Hippocampal formation (tissue), 2 donors: ENCODE measurements at regions not wholly inside any gene's neighbourhood (a gene's known extent, or its start where the extent isn't known, plus 50 kb on each side); places are given as distances from the start of the nearest gene placed in this dataset.
"Not testable (repeated sequence)": the region's sequence is repeated elsewhere in the genome, so short reads cannot be mapped to it uniquely, and the experiment has no call there.

ENCODE experiments used
- DNase-seq, 2 donors: peaks; one replicate each; lab custom pipeline; 2025; lab: John Stamatoyannopoulos, UW

- not testable (repeated sequence) for DNase-seq
Observed at GRCh38 chr2:37758141-37758601, 86.7 kb upstream of the CDC42EP3 start.

DNA sequence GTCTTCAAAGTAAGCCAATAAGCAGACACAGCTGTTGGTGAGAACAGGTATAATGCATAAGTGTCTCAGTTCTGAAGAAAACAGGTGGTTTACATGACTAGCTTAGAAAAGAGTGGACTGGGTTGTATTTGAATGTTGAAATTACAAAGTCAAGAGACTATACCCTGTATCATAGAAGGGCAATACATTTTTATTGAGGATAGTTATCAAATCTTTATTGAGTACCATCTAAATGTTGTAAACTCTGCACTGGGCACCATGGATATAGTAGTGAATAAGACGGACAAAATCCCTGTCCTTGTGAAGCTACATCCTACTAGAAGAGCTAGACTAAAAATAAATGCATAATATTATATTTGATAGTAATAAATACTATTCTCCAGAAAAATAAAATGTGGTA lies 88.5 kb upstream of the CDC42EP3 start:
- DNase-seq: not testable (repeated sequence)

- DNase-seq: no peak
Observed at GRCh38 chr2:37760471-37760870, 89.0 kb upstream of the CDC42EP3 start.

DNA sequence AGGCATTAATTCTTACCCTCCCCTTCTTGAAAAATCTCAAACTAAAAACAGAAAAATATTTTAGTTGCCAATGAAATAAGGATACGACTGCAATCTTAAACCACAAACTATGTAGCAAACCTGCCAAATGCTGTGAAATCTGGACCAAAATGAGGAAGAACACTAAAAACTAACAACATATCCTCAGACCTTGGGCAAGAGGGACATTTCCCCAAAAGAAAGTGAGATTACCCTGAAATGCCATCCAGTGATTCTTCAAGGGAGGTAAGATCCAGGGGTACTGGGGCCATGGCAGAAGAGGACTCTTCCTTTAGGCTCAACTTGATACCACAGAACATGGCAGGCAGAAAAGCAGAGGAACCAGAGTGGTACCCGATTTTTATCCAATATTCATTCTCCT lies 90.8 kb upstream of the CDC42EP3 start:
- not testable (repeated sequence) for DNase-seq

DNA sequence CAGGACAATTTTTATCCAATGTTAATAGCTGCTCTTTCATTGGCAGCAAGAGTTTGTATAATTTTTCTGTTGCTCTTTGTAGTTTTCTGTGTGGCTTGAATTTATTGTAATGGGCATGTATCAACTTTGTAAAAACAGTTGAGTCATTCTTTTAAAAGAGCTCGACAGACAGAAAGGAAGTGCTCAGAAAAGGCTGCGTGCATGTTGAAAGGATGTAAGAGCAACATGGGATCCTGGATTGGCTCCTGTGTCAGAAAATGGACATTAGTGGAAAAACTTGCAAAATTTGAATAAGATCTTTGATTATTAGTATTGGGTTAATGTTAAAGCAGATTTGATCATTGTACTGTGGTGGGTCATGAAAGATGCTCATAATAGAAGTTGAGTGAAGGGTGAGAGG lies 93.3 kb upstream of the CDC42EP3 start:
- no peak for DNase-seq

GRCh38 chr2:37766106-37766505 lies 94.7 kb upstream of the CDC42EP3 start:
- no peak for DNase-seq

GRCh38 chr2:37767046-37767445 lies 95.6 kb upstream of the CDC42EP3 start:
- DNase-seq: no peak

GRCh38 chr2:37767959-37768925 lies 96.8 kb upstream of the CDC42EP3 start:
- DNase-seq: no peak

- no peak for DNase-seq
Observed at GRCh38 chr2:37769551-37769950, 98.1 kb upstream of the CDC42EP3 start.

- no peak for DNase-seq
Observed at GRCh38 chr2:37770797-37771196, 99.4 kb upstream of the CDC42EP3 start.

DNA sequence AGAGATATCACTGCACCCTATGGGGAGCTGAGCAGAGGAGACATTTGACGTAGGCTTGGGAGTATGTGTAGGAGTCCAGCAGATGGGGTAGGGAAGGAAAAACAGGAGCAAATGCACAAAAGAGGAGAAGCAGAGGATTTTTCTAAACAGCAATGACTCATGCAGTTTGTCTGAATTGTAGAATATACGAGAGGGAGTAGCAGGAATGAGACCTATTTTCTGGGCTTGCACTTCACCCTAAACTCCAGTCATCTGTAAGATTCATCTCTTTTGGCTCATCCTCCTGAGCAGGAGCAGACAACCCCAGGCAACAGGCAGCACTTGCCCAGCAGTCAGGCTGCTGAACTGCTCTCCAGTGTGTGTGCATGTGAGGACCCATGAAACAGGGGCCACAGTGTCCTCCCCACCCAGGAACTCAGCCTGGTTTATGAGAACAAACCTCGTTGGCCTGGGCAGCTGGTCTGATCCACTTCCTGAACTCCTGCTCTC lies 100.2 kb upstream of the CDC42EP3 start:
- DNase-seq: no peak

DNA sequence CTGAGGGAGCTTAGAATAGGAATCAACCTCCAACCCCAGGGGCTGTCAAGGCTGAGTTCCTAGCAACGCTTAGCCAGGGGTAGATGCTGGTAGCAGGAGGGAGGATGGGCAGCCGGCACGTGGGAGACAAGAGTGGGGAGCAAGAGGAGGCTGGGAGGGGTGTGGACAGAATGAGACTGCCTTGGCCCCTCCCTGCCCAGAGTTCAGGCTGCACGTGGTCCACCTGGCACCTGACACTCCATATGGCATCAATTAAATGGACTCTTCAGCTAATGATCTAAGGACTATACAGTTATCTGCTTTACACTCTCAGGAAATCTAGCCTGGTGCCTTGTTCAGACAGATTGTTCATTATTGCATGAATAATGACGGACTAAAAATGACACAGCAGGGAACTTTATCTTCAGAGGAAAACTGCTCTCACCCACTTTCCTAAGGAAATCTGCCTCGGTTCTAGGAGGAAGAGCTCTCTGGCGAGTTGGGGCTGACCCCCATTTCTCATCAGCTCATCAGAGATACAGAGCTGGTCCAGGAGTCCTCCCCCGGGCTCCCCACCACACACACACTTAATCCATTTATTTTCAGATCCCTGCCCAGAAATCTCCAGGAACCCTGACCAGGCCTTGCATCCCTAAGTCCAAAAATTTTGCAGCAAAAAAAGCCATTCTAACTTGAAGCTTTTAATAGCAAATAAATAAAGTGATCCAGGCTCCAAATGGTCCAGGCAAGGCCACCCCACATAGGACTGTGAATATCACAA lies 102.1 kb upstream of the CDC42EP3 start:
- no peak for DNase-seq

GRCh38 chr2:37774171-37774944 lies 102.9 kb upstream of the CDC42EP3 start:
- DNase-seq: not testable (repeated sequence)

GRCh38 chr2:37774976-37775907 lies 103.8 kb upstream of the CDC42EP3 start:
- no peak for DNase-seq

DNA sequence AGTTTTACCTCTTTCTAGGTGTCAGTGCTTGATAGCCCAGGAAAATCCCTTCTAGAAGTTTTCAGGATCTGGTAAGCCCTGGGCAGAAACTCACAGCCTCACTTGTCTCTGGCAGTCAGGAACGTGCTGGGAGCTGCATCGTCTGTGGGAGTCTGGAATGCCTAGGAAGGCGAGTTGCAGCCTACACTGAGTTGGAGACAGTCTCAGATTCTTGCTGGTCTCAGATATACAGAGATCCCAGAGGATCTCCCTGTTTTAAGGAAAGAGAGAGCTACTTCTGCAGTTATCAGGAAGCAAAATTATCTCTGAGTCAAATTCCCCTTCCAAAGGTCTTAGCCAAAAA lies 104.4 kb upstream of the CDC42EP3 start:
- no peak for DNase-seq

- no peak for DNase-seq
Observed at GRCh38 chr2:37776487-37776886, 105.0 kb upstream of the CDC42EP3 start.

- DNase-seq: no peak
Observed at GRCh38 chr2:37779139-37779538, 107.7 kb upstream of the CDC42EP3 start.

DNA sequence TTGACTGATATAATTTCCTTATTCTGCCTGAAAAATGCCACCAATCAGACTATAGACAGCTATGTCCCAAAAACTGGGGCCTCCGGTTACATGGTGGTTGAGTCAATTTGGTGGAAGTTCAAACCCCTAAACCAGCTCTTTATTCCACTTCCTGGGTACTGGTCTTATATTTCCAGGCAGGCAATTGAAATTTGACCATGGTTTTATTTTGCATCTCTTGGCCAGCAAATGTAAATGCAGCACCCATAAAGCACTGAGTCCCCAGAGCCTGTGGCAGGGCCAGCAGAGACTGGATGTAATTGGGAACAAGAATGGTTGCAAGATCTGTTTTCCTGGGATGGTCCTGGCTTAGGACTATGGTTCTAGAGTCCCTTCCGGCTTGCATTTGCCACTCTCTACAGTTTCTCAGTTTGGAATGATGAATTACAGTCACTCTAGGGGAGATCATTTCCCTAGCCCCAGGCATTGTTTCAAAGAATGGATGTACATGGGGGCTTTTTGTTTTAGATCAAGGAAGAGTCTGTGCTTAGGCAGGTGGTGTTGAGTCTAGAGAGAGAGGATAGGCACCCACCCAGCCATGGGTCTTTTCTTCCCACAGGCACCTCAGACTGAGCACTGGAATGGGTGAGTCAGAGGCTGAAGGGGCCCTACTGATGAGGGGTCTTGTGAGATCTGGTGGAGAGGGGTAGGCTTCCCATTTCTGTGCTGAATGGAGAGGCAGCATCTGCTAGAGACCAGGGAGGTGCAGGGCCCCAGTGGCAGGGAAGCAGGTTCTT lies 108.4 kb upstream of the CDC42EP3 start:
- no peak for DNase-seq

- no peak for DNase-seq
Observed at GRCh38 chr2:37780387-37780676, 108.9 kb upstream of the CDC42EP3 start.

DNA sequence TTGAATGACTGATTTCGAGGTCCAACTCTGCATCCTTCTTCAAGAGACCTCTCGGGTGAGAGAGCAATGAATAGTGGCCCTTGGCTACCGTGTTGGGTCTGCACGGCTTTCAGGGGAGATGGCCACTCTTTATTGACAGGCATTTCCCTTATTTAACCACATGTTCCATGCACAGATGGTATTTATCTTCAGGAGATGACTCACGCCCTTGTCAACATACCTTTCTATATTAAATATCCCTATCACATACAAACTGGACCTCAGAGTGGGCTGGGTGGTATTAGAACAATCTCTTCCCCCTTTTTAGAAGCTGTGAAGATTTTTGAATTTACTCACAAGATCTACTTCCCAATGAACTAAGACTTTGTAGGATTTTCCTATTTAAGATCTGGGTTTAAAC lies 109.6 kb upstream of the CDC42EP3 start:
- no peak for DNase-seq
